LoVo (cell line): ENCODE measurements at regions not wholly inside any gene's neighbourhood (a gene's known extent, or its start where the extent isn't known, plus 50 kb on each side); places are given as distances from the start of the nearest gene placed in this dataset.
"Not testable (repeated sequence)": the region's sequence is repeated elsewhere in the genome, so short reads cannot be mapped to it uniquely, and the experiment has no call there.

ENCODE experiments used
- DNase-seq: peaks from one replicate; pipeline ENCODE4 v3.0.0-alpha.2; 2016; ENCODE audit warnings: low spot score

DNA sequence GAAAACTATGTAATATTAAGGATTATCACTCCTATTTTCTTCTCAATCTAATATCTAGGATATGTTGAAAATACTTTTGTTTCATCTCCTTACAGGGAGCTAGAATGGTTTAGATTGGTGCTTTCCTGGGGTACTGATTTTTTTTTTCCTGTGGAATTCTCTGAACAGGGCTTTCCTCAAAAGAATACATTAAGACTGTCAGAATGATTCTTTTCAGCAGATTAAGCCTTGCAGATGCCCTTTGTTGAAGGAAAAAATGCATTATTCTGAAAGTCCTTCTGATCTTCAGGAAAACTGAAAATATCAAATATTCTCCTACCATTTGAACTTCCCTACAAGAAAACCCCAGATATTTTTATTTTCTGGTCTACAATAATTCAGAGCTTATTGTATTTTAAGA lies 178.9 kb downstream of the SOX4 start:
- DNase-seq: no peak

DNA sequence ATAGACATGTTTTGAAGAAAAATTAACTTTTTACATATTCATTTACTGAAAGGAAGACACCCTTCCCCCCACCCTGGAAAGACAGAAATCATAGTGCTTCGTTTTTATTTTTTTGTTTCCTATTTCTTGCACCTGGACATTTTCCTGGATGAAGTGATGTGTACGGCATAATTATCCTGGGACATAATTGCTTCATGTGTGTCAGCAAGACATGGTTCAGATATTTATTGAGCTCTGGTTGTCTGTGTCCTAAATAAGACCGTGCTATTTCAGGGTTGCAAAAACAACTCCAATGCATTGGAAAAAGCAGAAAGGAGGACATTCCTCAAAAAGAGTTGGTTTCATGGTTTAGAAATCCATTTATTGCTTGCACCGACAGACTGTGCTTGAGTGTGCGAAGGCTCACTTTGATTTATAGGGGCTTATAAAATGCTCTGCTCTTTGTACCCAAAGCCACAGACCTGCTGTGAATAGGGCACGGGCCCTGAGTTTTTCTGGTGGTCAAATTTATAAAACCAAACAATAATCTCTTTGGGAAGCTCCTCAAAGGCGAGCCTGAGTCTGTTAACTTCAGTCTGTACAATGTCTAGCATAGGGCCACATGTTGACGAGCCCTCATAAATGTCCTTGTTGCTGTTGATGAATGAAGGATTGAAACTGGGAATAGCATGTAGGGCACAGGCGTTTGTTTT lies 179.5 kb downstream of the SOX4 start:
- no peak for DNase-seq

DNA sequence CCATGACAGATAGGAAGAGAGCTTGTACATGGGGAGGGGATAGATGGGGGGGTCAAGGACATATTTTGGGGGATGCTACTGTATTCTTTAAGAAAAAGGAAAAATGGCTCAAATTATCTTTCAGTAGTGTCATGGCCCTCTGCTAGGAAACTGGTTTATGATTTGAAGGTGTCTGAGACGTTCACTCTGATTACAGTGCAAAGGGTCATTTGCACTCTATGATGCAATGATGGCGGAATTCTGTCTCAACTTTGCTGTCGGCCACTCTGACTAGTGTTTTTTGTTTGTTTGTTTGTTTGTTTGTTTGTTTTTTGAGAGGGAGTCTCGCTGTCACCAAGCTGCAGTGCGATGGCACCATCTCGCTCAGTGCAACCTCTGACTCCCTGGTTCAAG lies 180.0 kb downstream of the SOX4 start:
- no peak for DNase-seq

- DNase-seq: no peak
Observed at GRCh38 chr6:21777846-21778245, 184.3 kb downstream of the SOX4 start.

DNA sequence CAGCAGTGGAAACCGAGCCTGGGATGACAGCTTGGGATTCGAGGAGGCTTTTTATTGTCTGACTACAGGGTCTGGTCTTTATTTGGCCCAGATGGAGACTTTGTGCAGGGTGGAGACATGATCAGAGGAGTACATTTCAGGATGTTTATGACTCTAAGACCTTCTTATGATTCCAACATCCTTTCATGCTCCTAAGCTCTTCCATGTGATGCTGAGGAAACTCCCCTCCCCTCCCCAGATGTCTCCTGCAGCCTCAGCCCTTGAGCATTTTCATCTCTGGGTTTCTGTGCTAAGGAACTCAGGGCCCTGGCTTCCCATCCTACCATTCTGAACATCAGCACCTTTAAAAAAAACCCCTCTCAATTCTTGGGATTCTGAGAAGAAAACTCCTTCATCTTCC lies 186.6 kb downstream of the SOX4 start:
- no peak for DNase-seq

- no peak for DNase-seq
Observed at GRCh38 chr6:21780679-21781078, 187.1 kb downstream of the SOX4 start.

DNA sequence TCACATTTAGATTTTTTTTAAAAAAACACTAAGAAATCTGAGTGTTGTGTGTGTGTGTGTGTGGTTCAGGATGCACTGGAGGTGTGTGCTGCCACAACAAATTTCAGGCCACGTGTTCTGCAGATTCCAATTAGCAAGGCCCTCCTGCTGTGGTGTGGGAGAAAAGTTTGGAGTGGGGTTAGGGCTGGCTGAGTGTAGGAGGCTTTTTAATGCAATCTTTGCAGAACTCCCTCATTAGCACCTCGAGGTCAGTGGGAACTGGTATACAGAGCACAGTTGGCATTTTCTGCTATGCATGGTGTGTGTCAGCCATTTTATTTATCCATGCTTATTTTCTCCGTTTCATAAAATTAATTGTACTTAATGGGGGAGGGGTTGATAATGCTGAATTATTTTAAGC lies 187.6 kb downstream of the SOX4 start:
- DNase-seq: no peak

- no peak for DNase-seq
Observed at GRCh38 chr6:21785164-21785563, 191.6 kb downstream of the SOX4 start.

DNA sequence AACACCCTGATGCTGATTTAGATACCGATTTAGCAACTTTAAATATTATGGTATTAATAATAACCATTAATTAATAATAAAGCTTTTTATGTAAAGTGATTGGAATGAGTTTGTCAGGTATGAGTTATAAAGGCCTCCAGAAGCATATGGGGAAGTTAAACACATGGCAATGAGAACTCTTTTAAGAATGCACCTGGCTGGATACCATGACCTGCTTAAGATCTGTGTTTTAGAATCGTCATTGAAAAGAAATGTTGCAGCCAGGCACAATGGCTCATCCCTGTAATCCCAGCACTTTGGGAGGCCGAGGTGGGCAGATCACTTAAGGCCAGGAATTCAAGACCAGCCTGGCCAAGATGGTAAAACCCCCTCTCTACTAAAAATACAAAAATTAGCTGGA lies 197.5 kb downstream of the SOX4 start:
- DNase-seq: no peak

GRCh38 chr6:21791581-21791980 lies 198.0 kb downstream of the SOX4 start:
- no peak for DNase-seq

- DNase-seq: no peak
Observed at GRCh38 chr6:21792177-21792576, 198.6 kb downstream of the SOX4 start.

DNA sequence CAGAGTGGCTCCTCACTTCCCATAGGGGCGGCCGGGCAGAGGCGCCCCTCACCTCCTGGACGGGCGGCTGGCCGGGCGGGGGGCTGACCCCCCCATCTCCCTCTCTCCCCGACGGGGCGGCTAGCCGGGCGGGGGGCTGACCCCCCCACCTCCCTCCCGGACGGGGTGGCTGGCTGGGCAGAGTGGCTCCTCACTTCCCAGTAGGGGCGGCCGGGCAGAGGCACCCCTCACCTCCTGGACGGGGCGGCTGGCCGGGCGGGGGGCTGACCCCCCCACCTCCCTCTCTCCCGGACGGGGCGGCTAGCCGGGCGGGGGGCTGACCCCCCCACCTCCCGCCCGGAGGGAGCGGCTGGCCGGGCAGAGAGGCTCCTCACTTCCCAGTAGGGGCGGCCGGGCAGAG lies 203.4 kb downstream of the SOX4 start:
- not testable (repeated sequence) for DNase-seq

GRCh38 chr6:21798468-21798867 lies 204.9 kb downstream of the SOX4 start:
- DNase-seq: no peak

- no peak for DNase-seq
Observed at GRCh38 chr6:21800330-21800729, 206.8 kb downstream of the SOX4 start.

- peak; percentile 27 for DNase-seq
Observed at GRCh38 chr6:21800948-21801438, 207.4 kb downstream of the SOX4 start.

DNA sequence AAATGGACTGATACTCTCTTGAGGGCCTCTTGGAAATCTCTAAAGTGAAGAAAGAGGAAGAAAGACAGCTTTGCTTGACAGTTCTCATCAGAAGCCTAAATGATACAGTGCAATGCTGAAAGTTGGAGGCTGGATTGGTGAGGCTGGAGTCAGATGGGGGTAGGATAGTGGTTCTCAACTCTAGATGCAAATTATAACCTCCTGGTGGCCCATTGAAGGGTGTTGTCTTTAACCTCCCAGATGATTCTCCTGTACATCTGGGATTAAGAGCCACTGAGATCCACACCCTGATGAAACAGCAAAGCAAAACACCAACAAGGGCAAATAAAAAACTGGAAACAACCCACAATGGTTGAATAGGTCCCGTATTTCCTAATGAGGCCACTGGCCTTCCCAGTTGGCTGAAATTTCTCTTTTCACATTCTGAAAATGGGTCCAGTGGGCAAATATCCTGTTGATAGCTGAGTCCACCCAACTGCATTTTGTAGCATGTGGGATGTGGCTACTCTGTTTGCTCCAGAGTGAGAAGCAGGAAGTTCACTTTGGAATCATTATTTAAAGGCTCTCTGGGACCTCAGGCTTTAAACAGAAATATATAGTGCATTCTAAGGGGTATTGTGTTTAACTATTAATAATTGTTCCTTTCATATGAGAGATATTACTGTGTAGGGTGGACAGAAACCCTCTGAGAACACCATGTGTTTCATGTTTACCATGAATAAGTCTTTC lies 208.1 kb downstream of the SOX4 start:
- no peak for DNase-seq

GRCh38 chr6:21802175-21802822 lies 208.7 kb downstream of the SOX4 start:
- DNase-seq: no peak

GRCh38 chr6:21804941-21805610 lies 211.5 kb downstream of the SOX4 start:
- no peak for DNase-seq

DNA sequence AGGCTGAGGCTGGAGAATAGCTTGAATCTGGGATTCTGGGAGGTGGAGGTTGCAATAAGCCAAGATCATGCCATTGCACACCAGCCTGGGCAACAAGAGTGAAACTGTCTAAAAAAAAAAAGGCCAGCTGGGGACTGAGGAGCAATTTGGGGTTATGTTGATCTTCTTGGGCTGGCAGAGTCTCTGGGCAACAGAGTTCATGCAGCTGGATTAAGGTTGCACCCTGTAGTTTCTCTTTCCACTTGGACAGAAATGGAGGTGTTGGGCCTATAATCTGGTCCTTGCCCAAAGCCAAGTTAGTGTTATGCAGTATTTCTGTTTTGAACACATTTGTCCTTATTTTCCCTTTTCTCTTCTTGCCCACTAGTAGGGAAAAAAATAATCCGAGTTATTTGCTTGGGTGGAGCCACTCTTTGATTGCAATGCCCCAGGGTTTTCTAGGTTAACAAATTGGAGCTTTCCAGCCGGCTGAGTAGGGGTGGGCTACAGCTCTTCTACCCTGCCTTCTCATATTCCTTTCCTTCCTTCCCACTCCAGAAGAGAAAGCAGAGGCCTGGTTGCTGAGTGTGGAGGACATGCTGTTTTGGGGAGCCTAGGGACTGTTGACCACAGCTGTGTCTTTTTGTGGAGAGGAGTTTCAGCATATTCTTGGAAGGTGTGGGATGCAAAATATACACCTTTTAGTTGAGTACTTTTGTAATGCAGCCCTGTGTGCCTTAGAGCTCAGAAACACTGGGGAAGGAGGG lies 213.9 kb downstream of the SOX4 start:
- no peak for DNase-seq

- DNase-seq: peak; percentile 23
Observed at GRCh38 chr6:21808045-21808470, 214.5 kb downstream of the SOX4 start.

DNA sequence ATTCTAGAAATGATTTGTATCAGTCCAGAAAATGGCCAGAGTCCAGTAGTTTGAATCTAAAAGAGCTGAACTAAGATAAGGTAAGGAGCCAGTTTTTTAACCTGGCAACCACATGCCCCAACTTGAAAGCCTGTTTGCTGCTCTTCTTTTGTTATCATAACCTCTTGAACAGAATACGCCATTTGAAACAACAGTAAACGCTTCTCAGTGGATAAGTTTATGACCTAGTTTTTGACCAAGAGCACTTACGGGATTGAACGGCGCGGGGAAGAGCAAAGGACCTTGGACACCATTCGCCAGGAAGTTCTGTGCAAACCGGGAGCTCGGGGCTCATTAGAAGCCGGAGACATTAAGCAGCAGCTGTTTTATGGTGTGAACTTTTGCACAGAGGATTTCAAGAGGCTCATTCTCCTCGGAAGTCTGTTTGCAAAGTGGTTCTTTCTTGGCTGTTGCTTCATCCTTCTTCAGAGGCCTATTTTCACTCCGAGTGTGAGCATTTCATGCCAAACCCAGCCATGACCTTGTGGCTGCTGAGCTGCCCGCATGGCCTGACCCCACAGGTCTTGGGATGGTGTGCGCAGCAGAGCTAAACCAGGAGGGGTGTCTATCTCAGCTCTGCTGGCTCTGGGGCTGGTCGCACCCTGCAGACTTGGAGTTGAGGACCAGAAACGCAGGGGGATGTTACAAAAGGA lies 215.1 kb downstream of the SOX4 start:
- peak; percentile 11 for DNase-seq
